PC-9 (cell line): ENCODE measurements at regions not wholly inside any gene's neighbourhood (a gene's known extent, or its start where the extent isn't known, plus 50 kb on each side); places are given as distances from the start of the nearest gene placed in this dataset.

Experiments used
- CTCF ChIP-seq: fragments of 200-600 bp; sonication (generic); conservative IDR thresholded peaks from 2 replicates; pipeline ENCODE4 v1.6.1; 2017; ENCODE audit warnings: mixed run types, antibody characterized with exemption, mild to moderate bottlenecking, moderate library complexity
- EZH2 ChIP-seq: fragments of 200-600 bp; sonication (generic); IDR thresholded peaks from 2 replicates; pipeline ENCODE4 v1.8.0; 2017; ENCODE audit warnings: antibody characterized with exemption, low read depth

DNA sequence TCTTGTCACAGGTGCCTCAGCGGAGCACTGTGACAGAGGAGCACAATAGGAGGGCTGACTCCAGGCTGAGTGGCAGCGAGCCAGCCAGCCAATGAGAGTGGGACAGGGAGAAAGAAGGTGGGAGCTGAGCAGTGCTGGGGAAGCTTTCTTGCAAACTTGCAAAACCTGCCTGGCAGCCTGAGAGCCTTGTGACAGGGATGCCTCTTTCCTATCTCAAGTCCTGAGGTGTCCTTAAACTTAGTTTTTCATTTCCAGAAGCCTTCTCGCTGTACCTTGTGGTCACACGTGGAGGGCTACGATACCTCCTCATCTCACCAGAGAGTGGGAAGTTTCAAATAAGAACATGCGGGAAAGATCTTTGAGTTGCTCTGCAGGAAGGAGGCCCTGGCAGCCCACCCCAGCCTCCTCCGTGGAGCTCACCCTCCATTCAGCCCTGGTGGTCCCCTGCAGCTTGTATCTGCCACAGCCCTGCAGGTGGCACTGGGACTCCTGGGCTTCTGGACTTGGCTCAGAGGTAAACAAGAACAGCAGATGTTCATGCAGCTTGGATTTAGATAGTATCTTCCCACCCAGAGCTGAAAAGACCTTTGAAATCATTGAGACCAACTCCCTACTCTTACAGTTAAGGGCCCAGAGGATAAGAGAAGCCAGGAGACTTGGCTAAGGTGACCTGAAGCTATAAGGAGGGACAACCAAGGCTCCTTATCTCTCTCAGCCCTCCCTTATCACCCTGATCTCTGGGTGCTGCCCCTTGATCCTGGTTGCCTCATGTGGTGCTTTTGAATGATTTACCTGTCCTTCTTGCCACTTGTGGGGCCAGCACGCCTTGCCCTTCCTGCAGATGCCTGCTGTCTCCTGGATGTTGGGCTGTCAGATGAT is 153.5 kb upstream of the MAX start:
- TF ChIP-seq CTCF: peak; percentile 38; the same call in 1 of the 2 replicates
- TF ChIP-seq EZH2: no peak
